ENCODE measurements at regions not wholly inside any gene's neighbourhood (a gene's known extent, or its start where the extent isn't known, plus 50 kb on each side); places are given as distances from the start of the nearest gene placed in this dataset.

GRCh38 chr2:100208141-100208770 lies 65.9 kb upstream of the AFF3 start:
- Histone ChIP-seq H3K4me3 (no peak overlapping the region), H3K27me3 (replicated peaks; ENCODE audit: insufficient read depth) (no peaks in the 10 kb centered on the region), H3K27ac (no peak overlapping the region), H3K9me3 (no peaks in the 10 kb centered on the region), H3K4me1 (replicated peaks) (no peaks in the 10 kb centered on the region), H3K36me3 (no peaks in the 10 kb centered on the region)
- 85% methylated on average over 13 of the region's 13 CpGs for WGBS
- intact Hi-C loops (cut with DNase I), result loop anchor here (1.0 kb wide), 1 partner anchor 650 kb away; no protein-coding TSS in a partner anchor
- TF ChIP-seq POLR2A (IDR thresholded peaks at IDR 0.05), result no peak
- TF ChIP-seq, protein P1, sequence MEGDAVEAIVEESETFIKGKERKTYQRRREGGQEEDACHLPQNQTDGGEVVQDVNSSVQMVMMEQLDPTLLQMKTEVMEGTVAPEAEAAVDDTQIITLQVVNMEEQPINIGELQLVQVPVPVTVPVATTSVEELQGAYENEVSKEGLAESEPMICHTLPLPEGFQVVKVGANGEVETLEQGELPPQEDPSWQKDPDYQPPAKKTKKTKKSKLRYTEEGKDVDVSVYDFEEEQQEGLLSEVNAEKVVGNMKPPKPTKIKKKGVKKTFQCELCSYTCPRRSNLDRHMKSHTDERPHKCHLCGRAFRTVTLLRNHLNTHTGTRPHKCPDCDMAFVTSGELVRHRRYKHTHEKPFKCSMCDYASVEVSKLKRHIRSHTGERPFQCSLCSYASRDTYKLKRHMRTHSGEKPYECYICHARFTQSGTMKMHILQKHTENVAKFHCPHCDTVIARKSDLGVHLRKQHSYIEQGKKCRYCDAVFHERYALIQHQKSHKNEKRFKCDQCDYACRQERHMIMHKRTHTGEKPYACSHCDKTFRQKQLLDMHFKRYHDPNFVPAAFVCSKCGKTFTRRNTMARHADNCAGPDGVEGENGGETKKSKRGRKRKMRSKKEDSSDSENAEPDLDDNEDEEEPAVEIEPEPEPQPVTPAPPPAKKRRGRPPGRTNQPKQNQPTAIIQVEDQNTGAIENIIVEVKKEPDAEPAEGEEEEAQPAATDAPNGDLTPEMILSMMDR (IDR thresholded peaks at IDR 0.05), result no peak
- TF ChIP-seq POLR2AphosphoS5 (IDR thresholded peaks at IDR 0.05), result no peak
- no peak for DNase-seq (ENCODE audit: low spot score)

DNA sequence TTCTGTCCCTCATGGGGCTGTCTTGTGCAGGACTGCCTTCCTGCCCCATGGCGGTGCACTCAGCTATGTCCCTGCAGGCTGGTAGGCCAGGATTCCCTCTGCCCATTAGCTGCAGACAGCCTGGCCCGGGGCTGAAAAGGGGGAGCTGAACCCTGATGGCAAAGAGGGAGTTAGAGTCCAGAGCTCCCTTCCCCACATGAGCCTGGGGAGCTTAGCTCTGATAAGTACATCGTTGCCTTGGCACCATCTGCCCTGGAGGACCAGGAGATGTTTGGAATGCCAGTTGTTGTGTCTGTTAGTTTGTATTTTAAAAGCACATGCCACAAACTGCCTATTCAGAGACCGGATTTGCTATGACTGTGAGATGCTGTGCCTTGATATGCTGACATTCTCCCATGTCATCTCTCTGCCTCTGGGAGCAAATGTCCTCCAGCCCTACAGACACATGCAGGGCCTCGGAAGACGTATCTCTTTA lies 65.1 kb upstream of the AFF3 start:
- 75% methylated on average over 6 of the region's 6 CpGs for WGBS
- intact Hi-C loops (cut with DNase I), result no loop called here
- no peak for DNase-seq (ENCODE audit: low spot score)

GRCh38 chr2:100206731-100207255 lies 64.4 kb upstream of the AFF3 start:
- Histone ChIP-seq H3K4me1 (replicated peaks) (no peaks in the 10 kb centered on the region), H3K4me3 (no peak overlapping the region), H3K9me3 (no peaks in the 10 kb centered on the region), H3K27me3 (replicated peaks; ENCODE audit: insufficient read depth) (no peaks in the 10 kb centered on the region), H3K27ac (no peak overlapping the region), H3K36me3 (no peaks in the 10 kb centered on the region)
- DNase-seq (ENCODE audit: low spot score), result no peak
- 95% methylated on average over 3 of the region's 3 CpGs for WGBS
- TF ChIP-seq, protein P1 (IDR thresholded peaks at IDR 0.05), result no peak
- TF ChIP-seq POLR2A (IDR thresholded peaks at IDR 0.05) (no peak), POLR2AphosphoS5 (IDR thresholded peaks at IDR 0.05) (no peak)
- intact Hi-C loops (cut with DNase I), result no loop called here

More for the DNA sequence above, 65.1 kb upstream of the AFF3 start:
- Histone ChIP-seq H3K4me3 (no peak overlapping the region), H3K9me3 (no peaks in the 10 kb centered on the region), H3K4me1 (replicated peaks) (no peaks in the 10 kb centered on the region), H3K36me3 (no peaks in the 10 kb centered on the region), H3K27me3 (replicated peaks; ENCODE audit: insufficient read depth) (no peaks in the 10 kb centered on the region), H3K27ac (no peak overlapping the region)
- TF ChIP-seq POLR2AphosphoS5 (IDR thresholded peaks at IDR 0.05) (no peak), POLR2A (IDR thresholded peaks at IDR 0.05) (no peak)
- TF ChIP-seq, protein P1 (IDR thresholded peaks at IDR 0.05), result no peak

GRCh38 chr2:100205174-100205573 lies 62.8 kb upstream of the AFF3 start:
- Histone ChIP-seq H3K4me3 (no peak overlapping the region), H3K4me1 (replicated peaks) (no peaks in the 10 kb centered on the region), H3K36me3 (no peaks in the 10 kb centered on the region), H3K9me3 (no peaks in the 10 kb centered on the region), H3K27ac (no peak overlapping the region), H3K27me3 (replicated peaks; ENCODE audit: insufficient read depth) (no peaks in the 10 kb centered on the region)
- no peak for DNase-seq (ENCODE audit: low spot score)
- TF ChIP-seq, protein P1 (IDR thresholded peaks at IDR 0.05), result no peak
- TF ChIP-seq POLR2A (IDR thresholded peaks at IDR 0.05) (no peak), POLR2AphosphoS5 (IDR thresholded peaks at IDR 0.05) (no peak)
- 86% methylated on average over 7 of the region's 7 CpGs for WGBS
- intact Hi-C loops (cut with DNase I), result no loop called here

GRCh38 chr2:100202567-100202966 lies 60.2 kb upstream of the AFF3 start:
- Histone ChIP-seq H3K36me3 (no peaks in the 10 kb centered on the region), H3K4me1 (replicated peaks) (peaks cover 13% of the 10 kb centered on the region), H3K27ac (no peak overlapping the region), H3K9me3 (no peaks in the 10 kb centered on the region), H3K27me3 (replicated peaks; ENCODE audit: insufficient read depth) (no peaks in the 10 kb centered on the region), H3K4me3 (no peak overlapping the region)
- TF ChIP-seq POLR2A (IDR thresholded peaks at IDR 0.05), result no peak
- TF ChIP-seq, protein P1 (IDR thresholded peaks at IDR 0.05), result no peak
- TF ChIP-seq POLR2AphosphoS5 (IDR thresholded peaks at IDR 0.05), result no peak
- 89% methylated on average over 6 of the region's 6 CpGs for WGBS
- intact Hi-C loops (cut with DNase I), result no loop called here
- DNase-seq (ENCODE audit: low spot score), result no peak

Measured in prostate gland (tissue), 2 donors.